Endodermal cell (in vitro differentiated cells): ENCODE measurements at regions not wholly inside any gene's neighbourhood (a gene's known extent, or its start where the extent isn't known, plus 50 kb on each side); places are given as distances from the start of the nearest gene placed in this dataset.

ENCODE experiments used
- DNase-seq: peaks from one replicate; pipeline ENCODE4 v3.0.0-alpha.2; 2017
- H3K27ac ChIP-seq: 2 replicates; pipeline ENCODE4 v1.5.1; 2013; ENCODE audit warnings: mild to moderate bottlenecking, low read depth, low read length, moderate library complexity
- H3K27me3 ChIP-seq: 2 replicates; pipeline ENCODE4 v1.6.1; 2013; ENCODE audit warnings: mild to moderate bottlenecking, low read length, moderate library complexity; ENCODE audit not compliant: insufficient read depth, control insufficient read depth, poor library complexity, severe bottlenecking
- H3K36me3 ChIP-seq: 2 replicates; pipeline ENCODE4 v1.7.0; 2013; ENCODE audit warnings: mild to moderate bottlenecking, low read length, moderate library complexity; ENCODE audit not compliant: control insufficient read depth, insufficient read depth
- H3K4me1 ChIP-seq: one replicate; pipeline ENCODE4 v1.7.0; 2013; ENCODE audit warnings: low read length; ENCODE audit not compliant: control insufficient read depth, insufficient read depth
- H3K4me3 ChIP-seq: 2 replicates; pipeline ENCODE4 v1.5.1; 2013; ENCODE audit warnings: mild to moderate bottlenecking, low read length, moderate library complexity
- H3K9ac ChIP-seq: 2 replicates; pipeline ENCODE4 v1.6.1; 2013; ENCODE audit warnings: mild to moderate bottlenecking, low read length, moderate library complexity; ENCODE audit not compliant: poor library complexity, severe bottlenecking; ENCODE audit errors: extremely low read depth
- H3K9me3 ChIP-seq: 2 replicates; pipeline ENCODE4 v1.6.1; 2013; ENCODE audit warnings: mild to moderate bottlenecking, low read length, moderate library complexity; ENCODE audit not compliant: control insufficient read depth
- H3K27ac Mint-ChIP-seq: 2 replicates; pipeline ENCODE4 v1.8.0; 2020; ENCODE audit warnings: mixed read lengths
- H3K27me3 Mint-ChIP-seq: 2 replicates; pipeline ENCODE4 v1.8.0; 2021; ENCODE audit warnings: mild to moderate bottlenecking, mixed read lengths; ENCODE audit not compliant: insufficient read depth
- H3K36me3 Mint-ChIP-seq: 2 replicates; pipeline ENCODE4 v1.8.0; 2020; ENCODE audit warnings: low read depth, mixed read lengths
- H3K4me1 Mint-ChIP-seq: 2 replicates; pipeline ENCODE4 v1.8.0; 2020; ENCODE audit warnings: mixed read lengths
- H3K4me3 Mint-ChIP-seq: 2 replicates; pipeline ENCODE4 v1.8.0; 2020; ENCODE audit warnings: mild to moderate bottlenecking, moderate library complexity, mixed read lengths
- H3K9me3 Mint-ChIP-seq: 2 replicates; pipeline ENCODE4 v1.8.0; 2020; ENCODE audit warnings: mild to moderate bottlenecking, mixed read lengths
- CTCF ChIP-seq: fragments of 200-600 bp; sonication (generic); conservative IDR thresholded peaks from 2 replicates; pipeline ENCODE4 v1.5.0; 2021; ENCODE audit warnings: antibody characterized with exemption, mild to moderate bottlenecking
- WGBS, 2 experiments: methylation state at CpG; one replicate each; pipeline versions ENCODE4 v1.1.5 to v1.1.7; 2013; ENCODE audit warnings: missing lambda C conversion rate in 2 of 2, mixed read lengths in 1 of 2; ENCODE audit not compliant: insufficient coverage in 1 of 2, insufficient read length in 1 of 2; 5-methylcytosine and 5-hydroxymethylcytosine counted together

- H3K4me1 ChIP-seq = no peaks in the 10 kb centered on the region
- Mint-ChIP-seq H3K36me3 (no peaks in the 10 kb centered on the region), H3K4me1 (peaks cover 2% of the 10 kb centered on the region), H3K27ac (no peak overlapping the region), H3K4me3 (no peak overlapping the region), H3K27me3 (peaks cover 6% of the 10 kb centered on the region), H3K9me3 (no peaks in the 10 kb centered on the region)
- no peaks in the 10 kb centered on the region for H3K27me3 ChIP-seq
- WGBS, 2 experiments = 67% methylated on average over 1 of the region's 1 CpG; no CpG with 5 or more reads in 1 of the 2 experiments
- H3K4me3 ChIP-seq = no peak overlapping the region
- H3K36me3 ChIP-seq = no peaks in the 10 kb centered on the region
- DNase-seq = no peak
- H3K27ac ChIP-seq = no peak overlapping the region
- no peaks in the 10 kb centered on the region for H3K9me3 ChIP-seq
- H3K9ac ChIP-seq = no peak overlapping the region
- TF ChIP-seq CTCF = no peak
Observed at GRCh38 chr6:137708481-137708880, 158.6 kb upstream of the TNFAIP3 start.

GRCh38 chr6:137709424-137710236 lies 157.4 kb upstream of the TNFAIP3 start:
- Histone ChIP-seq H3K36me3 (no peaks in the 10 kb centered on the region), H3K4me3 (no peak overlapping the region), H3K27ac (no peak overlapping the region), H3K9me3 (no peaks in the 10 kb centered on the region), H3K9ac (no peak overlapping the region), H3K4me1 (no peaks in the 10 kb centered on the region), H3K27me3 (no peaks in the 10 kb centered on the region)
- no peak overlapping the region for H3K4me3 Mint-ChIP-seq
- 92 to 97% methylated on average over 5 to 7 of the region's 7 CpGs for WGBS, 2 experiments
- H3K27ac Mint-ChIP-seq = no peak overlapping the region
- peaks cover 2% of the 10 kb centered on the region for H3K4me1 Mint-ChIP-seq
- TF ChIP-seq CTCF = no peak
- H3K36me3 Mint-ChIP-seq = no peaks in the 10 kb centered on the region
- DNase-seq = no peak
- peaks cover 6% of the 10 kb centered on the region for H3K27me3 Mint-ChIP-seq
- no peaks in the 10 kb centered on the region for H3K9me3 Mint-ChIP-seq

DNA sequence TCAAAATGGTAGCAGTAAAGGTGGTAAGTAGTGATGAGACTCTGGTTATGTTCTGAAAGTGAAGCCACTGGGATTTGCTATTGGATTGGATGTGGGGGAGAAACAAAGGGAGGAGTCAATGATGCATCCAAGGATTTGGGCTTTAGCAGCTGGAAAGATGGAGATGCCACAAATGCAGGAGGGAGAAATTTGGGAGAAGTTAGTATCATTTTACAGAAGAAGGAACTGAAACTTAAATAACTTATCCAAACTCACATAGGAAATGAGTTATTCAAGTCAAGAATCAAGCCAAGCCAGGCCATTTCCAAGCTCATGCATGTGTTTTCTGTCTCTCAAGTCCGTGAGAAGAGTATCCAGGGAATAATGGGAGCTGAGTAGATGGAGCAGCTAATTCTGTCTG lies 155.1 kb upstream of the TNFAIP3 start:
- Mint-ChIP-seq H3K4me3 (no peak overlapping the region), H3K27ac (no peak overlapping the region), H3K27me3 (no peaks in the 10 kb centered on the region), H3K36me3 (no peaks in the 10 kb centered on the region), H3K9me3 (no peaks in the 10 kb centered on the region), H3K4me1 (no peaks in the 10 kb centered on the region)
- Histone ChIP-seq H3K27me3 (no peaks in the 10 kb centered on the region), H3K4me1 (no peaks in the 10 kb centered on the region), H3K4me3 (no peak overlapping the region), H3K9ac (no peak overlapping the region), H3K9me3 (no peaks in the 10 kb centered on the region), H3K36me3 (no peaks in the 10 kb centered on the region), H3K27ac (no peak overlapping the region)
- no peak for TF ChIP-seq CTCF
- 89 to 93% methylated on average over 1 of the region's 1 CpG for WGBS, 2 experiments
- DNase-seq = no peak
